Esophagus muscularis mucosa (tissue), 4 donors: ENCODE measurements at regions not wholly inside any gene's neighbourhood (a gene's known extent, or its start where the extent isn't known, plus 50 kb on each side); places are given as distances from the start of the nearest gene placed in this dataset.

Experiments
- EP300 ChIP-seq: sonication (generic); formaldehyde crosslinking; IDR thresholded peaks from one replicate; pipeline ENCODE4 v1.6.1; 2017; ENCODE audit warnings: antibody characterized with exemption
- POLR2A ChIP-seq: fragments of 450-650 bp; IDR thresholded peaks from one replicate; pipeline ENCODE4 v1.6.1; 2017; ENCODE audit warnings: antibody characterized with exemption, moderate library complexity, mild to moderate bottlenecking, low read depth
- POLR2AphosphoS5 ChIP-seq, 2 donors: sonication (generic); formaldehyde crosslinking; IDR thresholded peaks; one replicate each; pipeline ENCODE4 v1.6.1; 2017; ENCODE audit warnings: antibody characterized with exemption in 2 of 2
- TF ChIP-seq, protein P1 (sequence below), 3 experiments: fragments of 200-600 bp in 2 of 3; fragments of 450-650 bp in 1 of 3; sonication (generic) in 2 of 3; IDR thresholded peaks; one replicate each; pipeline ENCODE4 v1.5.1; 2017 to 2019; ENCODE audit warnings: antibody characterized with exemption in 3 of 3, mild to moderate bottlenecking in 2 of 3, moderate library complexity in 1 of 3

DNA sequence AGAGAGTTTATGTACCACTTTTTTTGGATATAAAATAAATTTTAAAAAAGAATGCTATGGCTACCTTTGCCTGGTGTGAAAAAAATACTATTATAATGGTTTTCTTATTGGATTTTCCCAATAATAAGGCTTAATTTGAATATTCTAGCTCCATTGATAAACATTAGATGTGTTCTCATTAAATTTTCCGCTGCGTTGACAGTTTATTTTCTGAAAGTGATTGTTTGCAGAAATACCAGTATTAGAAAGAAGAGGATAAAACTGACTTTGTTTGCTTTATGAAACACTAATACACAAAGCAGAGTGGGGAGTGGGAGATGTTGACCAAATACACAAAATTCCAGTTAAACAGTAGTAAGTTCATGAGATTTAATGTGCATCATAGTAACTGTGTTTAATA is 433.3 kb upstream of the TMEFF2 start:
- TF ChIP-seq, protein P1, sequence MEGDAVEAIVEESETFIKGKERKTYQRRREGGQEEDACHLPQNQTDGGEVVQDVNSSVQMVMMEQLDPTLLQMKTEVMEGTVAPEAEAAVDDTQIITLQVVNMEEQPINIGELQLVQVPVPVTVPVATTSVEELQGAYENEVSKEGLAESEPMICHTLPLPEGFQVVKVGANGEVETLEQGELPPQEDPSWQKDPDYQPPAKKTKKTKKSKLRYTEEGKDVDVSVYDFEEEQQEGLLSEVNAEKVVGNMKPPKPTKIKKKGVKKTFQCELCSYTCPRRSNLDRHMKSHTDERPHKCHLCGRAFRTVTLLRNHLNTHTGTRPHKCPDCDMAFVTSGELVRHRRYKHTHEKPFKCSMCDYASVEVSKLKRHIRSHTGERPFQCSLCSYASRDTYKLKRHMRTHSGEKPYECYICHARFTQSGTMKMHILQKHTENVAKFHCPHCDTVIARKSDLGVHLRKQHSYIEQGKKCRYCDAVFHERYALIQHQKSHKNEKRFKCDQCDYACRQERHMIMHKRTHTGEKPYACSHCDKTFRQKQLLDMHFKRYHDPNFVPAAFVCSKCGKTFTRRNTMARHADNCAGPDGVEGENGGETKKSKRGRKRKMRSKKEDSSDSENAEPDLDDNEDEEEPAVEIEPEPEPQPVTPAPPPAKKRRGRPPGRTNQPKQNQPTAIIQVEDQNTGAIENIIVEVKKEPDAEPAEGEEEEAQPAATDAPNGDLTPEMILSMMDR (IDR thresholded peaks at IDR 0.05), result no peak
- TF ChIP-seq EP300, result no peak
- no peak for TF ChIP-seq POLR2AphosphoS5 (IDR thresholded peaks at IDR 0.05)
- no peak for TF ChIP-seq POLR2A
